GM12875 (cell line): ENCODE measurements at regions not wholly inside any gene's neighbourhood (a gene's known extent, or its start where the extent isn't known, plus 50 kb on each side); places are given as distances from the start of the nearest gene placed in this dataset.

Experiments used
- H3K4me3 ChIP-seq: one replicate; pipeline ENCODE4 v1.5.1; 2011; ENCODE audit warnings: low read depth, low read length, control low read depth
- TF ChIP-seq, protein P1 (sequence below): IDR thresholded peaks from 2 replicates; pipeline ENCODE4 v1.5.1; 2011; ENCODE audit warnings: low read depth, mild to moderate bottlenecking, control low read depth, inconsistent platforms, low read length, moderate library complexity, borderline replicate concordance; ENCODE audit not compliant: insufficient read depth

DNA sequence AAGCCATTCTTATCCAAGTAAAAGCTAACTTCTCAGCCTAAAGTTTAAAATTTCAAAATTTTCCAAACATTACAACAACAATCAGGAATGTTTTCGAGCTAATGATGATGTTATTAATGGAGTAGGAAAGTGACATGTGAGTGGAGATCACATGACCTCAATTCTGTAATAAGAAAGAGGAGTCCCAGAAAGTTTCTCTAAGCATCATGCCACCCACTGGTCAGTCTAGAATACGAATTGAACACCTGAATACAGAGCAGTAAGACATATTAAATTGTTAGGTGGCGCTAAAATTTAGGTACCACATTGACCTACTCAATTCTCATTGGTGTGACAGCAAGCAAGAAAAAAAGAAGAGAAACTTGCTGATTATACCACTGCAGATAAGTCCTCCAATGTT lies 163.9 kb downstream of the DCLK3 start:
- TF ChIP-seq, protein P1, sequence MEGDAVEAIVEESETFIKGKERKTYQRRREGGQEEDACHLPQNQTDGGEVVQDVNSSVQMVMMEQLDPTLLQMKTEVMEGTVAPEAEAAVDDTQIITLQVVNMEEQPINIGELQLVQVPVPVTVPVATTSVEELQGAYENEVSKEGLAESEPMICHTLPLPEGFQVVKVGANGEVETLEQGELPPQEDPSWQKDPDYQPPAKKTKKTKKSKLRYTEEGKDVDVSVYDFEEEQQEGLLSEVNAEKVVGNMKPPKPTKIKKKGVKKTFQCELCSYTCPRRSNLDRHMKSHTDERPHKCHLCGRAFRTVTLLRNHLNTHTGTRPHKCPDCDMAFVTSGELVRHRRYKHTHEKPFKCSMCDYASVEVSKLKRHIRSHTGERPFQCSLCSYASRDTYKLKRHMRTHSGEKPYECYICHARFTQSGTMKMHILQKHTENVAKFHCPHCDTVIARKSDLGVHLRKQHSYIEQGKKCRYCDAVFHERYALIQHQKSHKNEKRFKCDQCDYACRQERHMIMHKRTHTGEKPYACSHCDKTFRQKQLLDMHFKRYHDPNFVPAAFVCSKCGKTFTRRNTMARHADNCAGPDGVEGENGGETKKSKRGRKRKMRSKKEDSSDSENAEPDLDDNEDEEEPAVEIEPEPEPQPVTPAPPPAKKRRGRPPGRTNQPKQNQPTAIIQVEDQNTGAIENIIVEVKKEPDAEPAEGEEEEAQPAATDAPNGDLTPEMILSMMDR: no peak
- H3K4me3 ChIP-seq: no peak overlapping the region
